H9 (cell line): ENCODE measurements at regions not wholly inside any gene's neighbourhood (a gene's known extent, or its start where the extent isn't known, plus 50 kb on each side); places are given as distances from the start of the nearest gene placed in this dataset.

Experiments
- DNase-seq: peaks from one replicate; pipeline ENCODE4 v3.0.0-alpha.2; 2017
- H2AFZ ChIP-seq: one replicate; pipeline ENCODE4 v1.6.1; 2013; ENCODE audit warnings: mild to moderate bottlenecking, low read length, control low read depth, moderate library complexity
- H2AK5ac ChIP-seq: 2 replicates; pipeline ENCODE4 v1.6.1; 2013; ENCODE audit warnings: low read length, control low read depth, mixed read lengths; ENCODE audit not compliant: insufficient read length
- H2BK120ac ChIP-seq: one replicate; pipeline ENCODE4 v1.6.1; 2013; ENCODE audit warnings: low read depth, mild to moderate bottlenecking, low read length, control low read depth, inconsistent platforms; ENCODE audit not compliant: poor library complexity, severe bottlenecking
- H2BK12ac ChIP-seq: 2 replicates; pipeline ENCODE4 v1.6.1; 2013; ENCODE audit warnings: low read length, control low read depth, mixed read lengths, low read depth; ENCODE audit not compliant: insufficient read length
- H2BK15ac ChIP-seq: 2 replicates; pipeline ENCODE4 v1.6.1; 2013; ENCODE audit warnings: low read depth, low read length, control low read depth
- H2BK20ac ChIP-seq: one replicate; pipeline ENCODE4 v1.6.1; 2013; ENCODE audit warnings: low read depth, mild to moderate bottlenecking, low read length, control low read depth, inconsistent platforms; ENCODE audit not compliant: poor library complexity, severe bottlenecking
- H2BK5ac ChIP-seq: 2 replicates; pipeline ENCODE4 v1.6.1; 2013; ENCODE audit warnings: low read length, control low read depth, mixed read lengths; ENCODE audit not compliant: insufficient read length
- H3K14ac ChIP-seq: 2 replicates; pipeline ENCODE4 v1.6.1; 2013; ENCODE audit warnings: low read length, control low read depth; ENCODE audit not compliant: insufficient read depth
- H3K18ac ChIP-seq: 2 replicates; pipeline ENCODE4 v1.6.1; 2013; ENCODE audit warnings: low read depth, mild to moderate bottlenecking, mixed read lengths, low read length, control low read depth; ENCODE audit not compliant: insufficient read length
- H3K23ac ChIP-seq: 2 replicates; pipeline ENCODE4 v1.6.1; 2013; ENCODE audit warnings: low read length, control low read depth, mixed read lengths, low read depth; ENCODE audit not compliant: insufficient read length
- H3K23me2 ChIP-seq: 2 replicates; pipeline ENCODE4 v1.6.1; 2013; ENCODE audit warnings: low read depth, mild to moderate bottlenecking, mixed read lengths, low read length, control low read depth; ENCODE audit not compliant: insufficient read length, poor library complexity, severe bottlenecking
- H3K27ac ChIP-seq: 2 replicates; pipeline ENCODE4 v1.5.1; 2013; ENCODE audit warnings: low read length, control low read depth, mixed read lengths, low read depth; ENCODE audit not compliant: insufficient read length
- H3K27me3 ChIP-seq: 2 replicates; pipeline ENCODE4 v1.6.1; 2013; ENCODE audit warnings: low read length, control low read depth, inconsistent platforms; ENCODE audit not compliant: insufficient read depth
- H3K4ac ChIP-seq: 2 replicates; pipeline ENCODE4 v1.6.1; 2013; ENCODE audit warnings: low read depth, mild to moderate bottlenecking, control low read depth, inconsistent platforms, low read length, moderate library complexity
- H3K4me1 ChIP-seq: 2 replicates; pipeline ENCODE4 v1.6.1; 2013; ENCODE audit warnings: low read length, control low read depth, inconsistent platforms; ENCODE audit not compliant: insufficient read depth
- H3K4me2 ChIP-seq: 2 replicates; pipeline ENCODE4 v1.6.1; 2013; ENCODE audit warnings: low read length, control low read depth, mixed read lengths; ENCODE audit not compliant: insufficient read length, insufficient read depth
- H3K56ac ChIP-seq: 2 replicates; pipeline ENCODE4 v1.6.1; 2013; ENCODE audit warnings: low read depth, mild to moderate bottlenecking, mixed read lengths, low read length, control low read depth; ENCODE audit not compliant: insufficient read length
- H3K79me1 ChIP-seq: 2 replicates; pipeline ENCODE4 v1.6.1; 2013; ENCODE audit warnings: low read depth, mild to moderate bottlenecking, moderate library complexity, low read length, control low read depth, inconsistent platforms; ENCODE audit not compliant: insufficient read depth, poor library complexity, severe bottlenecking
- H3K79me2 ChIP-seq: 2 replicates; pipeline ENCODE4 v1.6.1; 2013; ENCODE audit warnings: low read length, control low read depth, inconsistent platforms; ENCODE audit not compliant: insufficient read depth
- H3K9ac ChIP-seq: 2 replicates; pipeline ENCODE4 v1.6.1; 2013; ENCODE audit warnings: low read length, control low read depth, mixed read lengths; ENCODE audit not compliant: insufficient read length; ENCODE audit errors: extremely low read depth
- H3K9me3 ChIP-seq: one replicate; pipeline ENCODE4 v1.6.1; 2013; ENCODE audit warnings: low read depth, low read length, inconsistent platforms; ENCODE audit not compliant: control insufficient read depth
- H3T11ph ChIP-seq: one replicate; pipeline ENCODE4 v1.6.1; 2013; ENCODE audit warnings: mild to moderate bottlenecking, low read length, control low read depth, inconsistent platforms
- H4K20me1 ChIP-seq: one replicate; pipeline ENCODE4 v1.6.1; 2013; ENCODE audit not compliant: control insufficient read depth, insufficient read length, insufficient read depth
- H4K5ac ChIP-seq: 2 replicates; pipeline ENCODE4 v1.6.1; 2013; ENCODE audit warnings: low read depth, mild to moderate bottlenecking, mixed read lengths, low read length, control low read depth; ENCODE audit not compliant: insufficient read length
- H4K8ac ChIP-seq: replicated peaks from 2 replicates; pipeline ENCODE4 v1.6.1; 2013; ENCODE audit warnings: low read length, control low read depth, mixed read lengths, low read depth; ENCODE audit not compliant: insufficient read length
- H4K91ac ChIP-seq: 2 replicates; pipeline ENCODE4 v1.6.1; 2013; ENCODE audit warnings: low read depth, mild to moderate bottlenecking, moderate library complexity, mixed read lengths, low read length, control low read depth; ENCODE audit not compliant: insufficient read length
- H3K27ac Mint-ChIP-seq, 3 experiments: 2 replicates in 2 of 3; 3 replicates in 1 of 3; pipeline ENCODE4 v1.8.0; 2020 to 2021; ENCODE audit warnings: mixed read lengths in 3 of 3, mild to moderate bottlenecking in 1 of 3, moderate library complexity in 1 of 3
- H3K27me3 Mint-ChIP-seq: 2 replicates; pipeline ENCODE4 v1.8.0; 2021; ENCODE audit warnings: low read depth, mild to moderate bottlenecking, moderate library complexity, mixed read lengths
- H3K36me3 Mint-ChIP-seq, 3 experiments: 2 replicates in 2 of 3; 3 replicates in 1 of 3; pipeline ENCODE4 v1.8.0; 2020 to 2021; ENCODE audit warnings: low read depth in 3 of 3, mixed read lengths in 3 of 3; ENCODE audit not compliant: insufficient read depth in 1 of 3
- H3K4me1 Mint-ChIP-seq, 2 experiments: 2 replicates each; pipeline ENCODE4 v1.8.0; 2020; ENCODE audit warnings: mixed read lengths in 2 of 2
- H3K4me3 Mint-ChIP-seq, 2 experiments: 2 replicates in 1 of 2; 3 replicates in 1 of 2; pipeline ENCODE4 v1.8.0; 2020 to 2021; ENCODE audit warnings: mild to moderate bottlenecking in 2 of 2, mixed read lengths in 2 of 2, moderate library complexity in 1 of 2
- H3K9me3 Mint-ChIP-seq, 2 experiments: 2 replicates in 1 of 2; 3 replicates in 1 of 2; pipeline ENCODE4 v1.8.0; 2020; ENCODE audit warnings: mild to moderate bottlenecking in 2 of 2, mixed read lengths in 2 of 2, moderate library complexity in 1 of 2
- CTCF ChIP-seq: fragments of 200-600 bp; sonication (generic); conservative IDR thresholded peaks from 3 replicates; pipeline ENCODE4 v1.8.0; 2021; ENCODE audit warnings: antibody characterized with exemption, mild to moderate bottlenecking
- WGBS: extraction: QIAGEN DNeasy Blood & Tissue Kit; methylation state at CpG from one replicate; pipeline ENCODE4 v1.1.7; 2013; ENCODE audit warnings: missing lambda C conversion rate, low lambda C conversion rate, mixed read lengths; ENCODE audit not compliant: insufficient read length; ENCODE audit errors: extremely low coverage; 5-methylcytosine and 5-hydroxymethylcytosine counted together

- H3K56ac ChIP-seq = no peak overlapping the region
- Mint-ChIP-seq H3K36me3 (no peaks in the 10 kb centered on the region), H3K27me3 (peaks cover 2% of the 10 kb centered on the region; the same call in 1 of the 2 replicates), H3K9me3 (no peaks in the 10 kb centered on the region), H3K27ac (no peak overlapping the region), H3K4me1 (no peaks in the 10 kb centered on the region), H3K4me3 (no peak overlapping the region)
- no peak overlapping the region for H4K5ac ChIP-seq
- no peak overlapping the region for H3K14ac ChIP-seq
- H3K23me2 ChIP-seq = no peaks in the 10 kb centered on the region
- no peak overlapping the region for H3K23ac ChIP-seq
- H3T11ph ChIP-seq = no peak overlapping the region
- no peak for DNase-seq
- H2BK15ac ChIP-seq = no peak overlapping the region
- H3K4me2 ChIP-seq = no peak overlapping the region
- no peaks in the 10 kb centered on the region for H3K79me2 ChIP-seq
- no peak overlapping the region for H3K27ac ChIP-seq
- no peak overlapping the region for H2BK5ac ChIP-seq
- no peaks in the 10 kb centered on the region for H3K9me3 ChIP-seq
- H2BK120ac ChIP-seq = no peak overlapping the region
- no CpG with 5 or more reads among the region's 3 CpGs for WGBS
- no peak overlapping the region for H4K8ac ChIP-seq
- H3K9ac ChIP-seq = no peak overlapping the region
- no peaks in the 10 kb centered on the region for H3K4me1 ChIP-seq
- TF ChIP-seq CTCF = no peak
- H2AK5ac ChIP-seq = no peak overlapping the region
- no peak overlapping the region for H2BK20ac ChIP-seq
- no peaks in the 10 kb centered on the region for H3K27me3 ChIP-seq
- no peak overlapping the region for H2BK12ac ChIP-seq
- no peaks in the 10 kb centered on the region for H4K20me1 ChIP-seq
- H3K79me1 ChIP-seq = no peaks in the 10 kb centered on the region
- no peak overlapping the region for H3K4ac ChIP-seq
- H3K18ac ChIP-seq = no peak overlapping the region
- H4K91ac ChIP-seq = no peak overlapping the region
- H2AFZ ChIP-seq = no peak overlapping the region
These were observed 227.1 kb downstream of the RFPL4B start for GRCh38 chr6:112574190-112574589.
